H9 (cell line): ENCODE measurements at regions not wholly inside any gene's neighbourhood (a gene's known extent, or its start where the extent isn't known, plus 50 kb on each side); places are given as distances from the start of the nearest gene placed in this dataset.

Source experiments
- DNase-seq: peaks from one replicate; pipeline ENCODE4 v3.0.0-alpha.2; 2017
- H2AFZ ChIP-seq: one replicate; pipeline ENCODE4 v1.6.1; 2013; ENCODE audit warnings: mild to moderate bottlenecking, low read length, control low read depth, moderate library complexity
- H2AK5ac ChIP-seq: 2 replicates; pipeline ENCODE4 v1.6.1; 2013; ENCODE audit warnings: low read length, control low read depth, mixed read lengths; ENCODE audit not compliant: insufficient read length
- H2BK120ac ChIP-seq: one replicate; pipeline ENCODE4 v1.6.1; 2013; ENCODE audit warnings: low read depth, mild to moderate bottlenecking, low read length, control low read depth, inconsistent platforms; ENCODE audit not compliant: poor library complexity, severe bottlenecking
- H2BK12ac ChIP-seq: 2 replicates; pipeline ENCODE4 v1.6.1; 2013; ENCODE audit warnings: low read length, control low read depth, mixed read lengths, low read depth; ENCODE audit not compliant: insufficient read length
- H2BK15ac ChIP-seq: 2 replicates; pipeline ENCODE4 v1.6.1; 2013; ENCODE audit warnings: low read depth, low read length, control low read depth
- H2BK20ac ChIP-seq: one replicate; pipeline ENCODE4 v1.6.1; 2013; ENCODE audit warnings: low read depth, mild to moderate bottlenecking, low read length, control low read depth, inconsistent platforms; ENCODE audit not compliant: poor library complexity, severe bottlenecking
- H2BK5ac ChIP-seq: 2 replicates; pipeline ENCODE4 v1.6.1; 2013; ENCODE audit warnings: low read length, control low read depth, mixed read lengths; ENCODE audit not compliant: insufficient read length
- H3K14ac ChIP-seq: 2 replicates; pipeline ENCODE4 v1.6.1; 2013; ENCODE audit warnings: low read length, control low read depth; ENCODE audit not compliant: insufficient read depth
- H3K18ac ChIP-seq: 2 replicates; pipeline ENCODE4 v1.6.1; 2013; ENCODE audit warnings: low read depth, mild to moderate bottlenecking, mixed read lengths, low read length, control low read depth; ENCODE audit not compliant: insufficient read length
- H3K23ac ChIP-seq: 2 replicates; pipeline ENCODE4 v1.6.1; 2013; ENCODE audit warnings: low read length, control low read depth, mixed read lengths, low read depth; ENCODE audit not compliant: insufficient read length
- H3K23me2 ChIP-seq: 2 replicates; pipeline ENCODE4 v1.6.1; 2013; ENCODE audit warnings: low read depth, mild to moderate bottlenecking, mixed read lengths, low read length, control low read depth; ENCODE audit not compliant: insufficient read length, poor library complexity, severe bottlenecking
- H3K27ac ChIP-seq: 2 replicates; pipeline ENCODE4 v1.5.1; 2013; ENCODE audit warnings: low read length, control low read depth, mixed read lengths, low read depth; ENCODE audit not compliant: insufficient read length
- H3K27me3 ChIP-seq: 2 replicates; pipeline ENCODE4 v1.6.1; 2013; ENCODE audit warnings: low read length, control low read depth, inconsistent platforms; ENCODE audit not compliant: insufficient read depth
- H3K4ac ChIP-seq: 2 replicates; pipeline ENCODE4 v1.6.1; 2013; ENCODE audit warnings: low read depth, mild to moderate bottlenecking, control low read depth, inconsistent platforms, low read length, moderate library complexity
- H3K4me1 ChIP-seq: 2 replicates; pipeline ENCODE4 v1.6.1; 2013; ENCODE audit warnings: low read length, control low read depth, inconsistent platforms; ENCODE audit not compliant: insufficient read depth
- H3K4me2 ChIP-seq: 2 replicates; pipeline ENCODE4 v1.6.1; 2013; ENCODE audit warnings: low read length, control low read depth, mixed read lengths; ENCODE audit not compliant: insufficient read length, insufficient read depth
- H3K56ac ChIP-seq: 2 replicates; pipeline ENCODE4 v1.6.1; 2013; ENCODE audit warnings: low read depth, mild to moderate bottlenecking, mixed read lengths, low read length, control low read depth; ENCODE audit not compliant: insufficient read length
- H3K79me1 ChIP-seq: 2 replicates; pipeline ENCODE4 v1.6.1; 2013; ENCODE audit warnings: low read depth, mild to moderate bottlenecking, moderate library complexity, low read length, control low read depth, inconsistent platforms; ENCODE audit not compliant: insufficient read depth, poor library complexity, severe bottlenecking
- H3K79me2 ChIP-seq: 2 replicates; pipeline ENCODE4 v1.6.1; 2013; ENCODE audit warnings: low read length, control low read depth, inconsistent platforms; ENCODE audit not compliant: insufficient read depth
- H3K9ac ChIP-seq: 2 replicates; pipeline ENCODE4 v1.6.1; 2013; ENCODE audit warnings: low read length, control low read depth, mixed read lengths; ENCODE audit not compliant: insufficient read length; ENCODE audit errors: extremely low read depth
- H3K9me3 ChIP-seq: one replicate; pipeline ENCODE4 v1.6.1; 2013; ENCODE audit warnings: low read depth, low read length, inconsistent platforms; ENCODE audit not compliant: control insufficient read depth
- H3T11ph ChIP-seq: one replicate; pipeline ENCODE4 v1.6.1; 2013; ENCODE audit warnings: mild to moderate bottlenecking, low read length, control low read depth, inconsistent platforms
- H4K20me1 ChIP-seq: one replicate; pipeline ENCODE4 v1.6.1; 2013; ENCODE audit not compliant: control insufficient read depth, insufficient read length, insufficient read depth
- H4K5ac ChIP-seq: 2 replicates; pipeline ENCODE4 v1.6.1; 2013; ENCODE audit warnings: low read depth, mild to moderate bottlenecking, mixed read lengths, low read length, control low read depth; ENCODE audit not compliant: insufficient read length
- H4K8ac ChIP-seq: replicated peaks from 2 replicates; pipeline ENCODE4 v1.6.1; 2013; ENCODE audit warnings: low read length, control low read depth, mixed read lengths, low read depth; ENCODE audit not compliant: insufficient read length
- H4K91ac ChIP-seq: 2 replicates; pipeline ENCODE4 v1.6.1; 2013; ENCODE audit warnings: low read depth, mild to moderate bottlenecking, moderate library complexity, mixed read lengths, low read length, control low read depth; ENCODE audit not compliant: insufficient read length
- H3K27ac Mint-ChIP-seq, 3 experiments: 2 replicates in 2 of 3; 3 replicates in 1 of 3; pipeline ENCODE4 v1.8.0; 2020 to 2021; ENCODE audit warnings: mixed read lengths in 3 of 3, mild to moderate bottlenecking in 1 of 3, moderate library complexity in 1 of 3
- H3K27me3 Mint-ChIP-seq: 2 replicates; pipeline ENCODE4 v1.8.0; 2021; ENCODE audit warnings: low read depth, mild to moderate bottlenecking, moderate library complexity, mixed read lengths
- H3K36me3 Mint-ChIP-seq, 3 experiments: 2 replicates in 2 of 3; 3 replicates in 1 of 3; pipeline ENCODE4 v1.8.0; 2020 to 2021; ENCODE audit warnings: low read depth in 3 of 3, mixed read lengths in 3 of 3; ENCODE audit not compliant: insufficient read depth in 1 of 3
- H3K4me1 Mint-ChIP-seq, 2 experiments: 2 replicates each; pipeline ENCODE4 v1.8.0; 2020; ENCODE audit warnings: mixed read lengths in 2 of 2
- H3K4me3 Mint-ChIP-seq, 2 experiments: 2 replicates in 1 of 2; 3 replicates in 1 of 2; pipeline ENCODE4 v1.8.0; 2020 to 2021; ENCODE audit warnings: mild to moderate bottlenecking in 2 of 2, mixed read lengths in 2 of 2, moderate library complexity in 1 of 2
- H3K9me3 Mint-ChIP-seq, 2 experiments: 2 replicates in 1 of 2; 3 replicates in 1 of 2; pipeline ENCODE4 v1.8.0; 2020; ENCODE audit warnings: mild to moderate bottlenecking in 2 of 2, mixed read lengths in 2 of 2, moderate library complexity in 1 of 2
- CTCF ChIP-seq: fragments of 200-600 bp; sonication (generic); conservative IDR thresholded peaks from 3 replicates; pipeline ENCODE4 v1.8.0; 2021; ENCODE audit warnings: antibody characterized with exemption, mild to moderate bottlenecking
- WGBS: extraction: QIAGEN DNeasy Blood & Tissue Kit; methylation state at CpG from one replicate; pipeline ENCODE4 v1.1.7; 2013; ENCODE audit warnings: missing lambda C conversion rate, low lambda C conversion rate, mixed read lengths; ENCODE audit not compliant: insufficient read length; ENCODE audit errors: extremely low coverage; 5-methylcytosine and 5-hydroxymethylcytosine counted together

DNA sequence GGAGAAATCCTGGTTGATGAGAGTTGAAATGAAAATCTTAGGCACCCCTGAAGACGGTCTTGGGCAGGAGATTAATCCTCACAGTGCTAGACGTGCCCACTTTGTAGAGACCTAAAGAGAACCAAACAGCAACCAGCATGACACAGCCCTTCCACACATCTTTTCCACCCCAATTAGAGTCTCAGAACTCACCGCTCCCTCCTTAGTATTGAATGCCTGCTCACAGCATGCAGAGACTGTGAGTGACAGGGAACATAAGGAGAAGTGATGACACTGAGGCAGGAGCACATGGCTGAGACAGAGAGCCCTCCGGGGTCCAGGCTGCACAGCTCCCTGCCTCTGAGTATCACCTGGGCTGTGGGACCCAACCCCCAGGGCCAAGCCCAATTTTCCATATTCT lies 367.6 kb downstream of the EIPR1 start:
- Histone ChIP-seq H3K4me1 (no peaks in the 10 kb centered on the region), H4K5ac (no peak overlapping the region), H3T11ph (no peak overlapping the region), H3K79me2 (no peaks in the 10 kb centered on the region), H3K4me2 (no peak overlapping the region), H2AFZ (no peak overlapping the region), H2BK20ac (no peak overlapping the region), H3K4ac (no peak overlapping the region), H4K20me1 (no peaks in the 10 kb centered on the region), H3K18ac (no peak overlapping the region), H3K27ac (no peak overlapping the region), H2BK15ac (no peak overlapping the region), H4K91ac (no peak overlapping the region), H3K23ac (no peak overlapping the region), H3K56ac (no peak overlapping the region), H3K79me1 (no peaks in the 10 kb centered on the region), H2BK5ac (no peak overlapping the region), H3K23me2 (no peaks in the 10 kb centered on the region), H2AK5ac (no peak overlapping the region), H4K8ac (no peak overlapping the region), H2BK120ac (no peak overlapping the region), H2BK12ac (no peak overlapping the region), H3K9ac (no peak overlapping the region), H3K27me3 (no peaks in the 10 kb centered on the region), H3K14ac (no peak overlapping the region), H3K9me3 (no peaks in the 10 kb centered on the region)
- Mint-ChIP-seq H3K4me1 (no peaks in the 10 kb centered on the region), H3K9me3 (peaks cover 6 to 7% of the 10 kb centered on the region in 2 experiments; a peak in 3 of 5 replicates), H3K27me3 (no peaks in the 10 kb centered on the region; the same call in 1 of the 2 replicates), H3K36me3 (peaks cover 0 to 3% (median 0%) of the 10 kb centered on the region in 3 experiments; a peak in 1 of 7 replicates), H3K4me3 (no peak overlapping the region), H3K27ac (no peak overlapping the region; a peak in 1 of 7 replicates)
- DNase-seq, result no peak
- TF ChIP-seq CTCF, result no peak
- WGBS, result no CpG with 5 or more reads among the region's 4 CpGs
